ENCODE measurements at regions not wholly inside any gene's neighbourhood (a gene's known extent, or its start where the extent isn't known, plus 50 kb on each side); places are given as distances from the start of the nearest gene placed in this dataset.
"Not testable (repeated sequence)": the region's sequence is repeated elsewhere in the genome, so short reads cannot be mapped to it uniquely, and the experiment has no call there.

- DNase-seq, result no peak
These were observed 50.7 kb upstream of the KLF7 start for GRCh38 chr2:207216457-207216856.

- no peak for DNase-seq
These were observed 51.7 kb upstream of the KLF7 start for GRCh38 chr2:207217442-207217841.

DNA sequence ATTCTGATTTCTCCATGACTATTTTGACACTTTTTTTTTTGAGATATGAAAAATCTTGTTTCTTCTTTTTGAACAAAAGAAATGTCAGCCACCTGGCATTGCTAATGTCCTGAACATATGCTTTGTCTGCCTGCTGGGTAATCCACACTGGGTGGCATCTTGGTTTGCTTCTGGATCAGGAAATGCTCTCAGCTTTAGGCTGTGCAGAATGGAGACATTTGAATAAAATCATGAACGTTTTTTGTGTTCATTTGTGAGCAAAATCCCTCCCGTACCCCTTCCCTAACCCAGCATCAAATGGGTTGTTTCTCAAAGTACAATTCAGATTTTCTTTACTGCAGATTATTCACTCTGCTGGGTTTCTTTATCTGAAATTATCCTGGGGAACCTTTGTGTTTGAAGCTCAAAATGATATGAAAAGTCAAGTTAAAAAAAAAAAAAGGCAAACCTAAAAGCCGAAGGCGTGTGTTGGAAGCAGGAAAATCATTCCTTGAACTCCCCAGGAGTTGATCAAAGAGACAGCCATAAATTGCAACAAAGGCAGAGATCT, 53.4 kb upstream of the KLF7 start:
- no peak for DNase-seq

GRCh38 chr2:207219676-207220501, 54.1 kb upstream of the KLF7 start:
- peak in 1 of 56 donors; percentile 13 for DNase-seq

DNA sequence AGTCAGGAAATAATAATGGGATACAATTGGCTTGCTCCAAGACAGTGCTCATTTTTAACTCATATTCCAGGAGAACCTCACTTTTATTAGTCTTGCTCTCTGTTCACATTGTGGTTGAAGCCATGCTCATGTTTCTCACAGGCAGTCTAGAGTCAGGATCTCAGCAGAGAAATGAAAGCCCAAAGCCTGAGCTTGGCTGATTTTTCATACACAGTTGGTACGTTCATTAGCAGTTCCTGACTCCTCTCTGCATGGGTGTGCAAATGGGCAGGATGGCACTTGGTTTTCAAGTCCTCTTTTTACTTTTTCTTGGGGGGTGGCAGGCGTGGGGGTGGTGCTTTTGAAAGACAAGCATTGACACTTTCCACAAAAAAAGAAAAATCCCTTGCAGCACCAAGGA, 56.0 kb upstream of the KLF7 start:
- no peak for DNase-seq

- DNase-seq, result no peak
These were observed 57.3 kb upstream of the KLF7 start for GRCh38 chr2:207223051-207223450.

GRCh38 chr2:207224381-207224780, 58.6 kb upstream of the KLF7 start:
- peak in 1 of 56 donors; percentile 12 for DNase-seq

- DNase-seq, result no peak
These were observed 59.2 kb upstream of the KLF7 start for GRCh38 chr2:207224791-207225482.

DNA sequence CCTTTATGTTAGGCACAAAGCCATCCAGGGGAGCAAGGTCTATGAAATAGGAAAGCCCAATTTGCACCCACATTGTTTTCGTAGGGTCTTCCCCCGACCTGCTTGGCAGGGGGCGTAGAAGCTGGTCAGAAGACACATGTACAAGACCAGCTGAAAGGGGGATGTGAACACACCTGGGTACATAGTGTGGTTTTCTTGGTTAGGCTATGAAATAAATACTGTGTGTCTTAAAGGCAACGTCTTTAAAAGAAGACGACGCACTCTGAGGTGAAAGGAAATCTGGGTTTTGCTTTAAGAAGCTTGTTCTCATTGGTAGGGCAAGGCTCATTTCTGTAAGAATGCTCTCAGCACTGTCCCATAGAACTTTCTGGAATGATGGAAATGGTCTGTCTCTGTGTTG, 60.0 kb upstream of the KLF7 start:
- DNase-seq, result no peak

DNA sequence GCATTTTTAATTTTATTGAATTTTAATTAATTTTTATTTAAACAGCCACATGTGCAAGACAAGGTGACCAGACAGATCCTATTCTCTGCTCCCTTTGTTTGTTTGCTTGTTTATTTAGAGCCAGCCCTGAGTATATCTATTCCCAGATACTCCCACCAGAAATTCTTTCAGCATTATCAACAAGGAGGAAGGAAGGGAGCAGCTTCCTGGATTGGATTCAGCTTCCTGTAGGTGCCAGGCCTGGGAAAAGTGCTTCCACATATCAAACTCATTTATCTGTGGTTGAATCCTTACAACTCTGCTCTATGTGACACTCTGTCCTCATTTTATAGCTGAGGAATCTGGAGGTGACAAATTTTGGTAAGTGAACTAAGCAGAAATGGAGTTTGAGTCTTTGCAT, 60.5 kb upstream of the KLF7 start:
- DNase-seq, result no peak

GRCh38 chr2:207226671-207227061, 60.9 kb upstream of the KLF7 start:
- DNase-seq, result no peak

GRCh38 chr2:207227062-207227748, 61.5 kb upstream of the KLF7 start:
- DNase-seq, result peak in 53 of 56 donors; percentile 23 to 94 (median 72)

DNA sequence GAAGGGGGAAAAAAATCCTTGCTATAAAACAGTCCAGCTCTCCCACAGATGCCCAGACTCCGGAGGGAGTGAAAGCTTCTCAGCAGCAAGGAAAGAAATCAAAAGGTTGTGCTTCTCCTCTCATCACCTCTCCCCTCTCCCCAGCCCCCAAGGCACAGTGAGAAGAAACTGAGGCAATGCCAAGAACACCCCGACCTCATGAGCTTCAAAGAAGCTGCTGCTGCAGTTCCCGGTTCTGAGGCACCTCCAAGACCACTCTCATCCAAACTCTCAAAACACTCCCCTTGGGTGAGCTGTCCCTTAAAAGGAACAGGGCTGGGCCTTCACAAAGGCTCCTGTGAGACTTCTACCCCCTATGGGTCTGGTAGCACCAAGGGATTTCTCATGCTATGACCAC, 62.0 kb upstream of the KLF7 start:
- peak in 21 of 56 donors; percentile 31 to 80 (median 59) for DNase-seq

GRCh38 chr2:207228402-207228801, 62.7 kb upstream of the KLF7 start:
- DNase-seq, result no peak

DNA sequence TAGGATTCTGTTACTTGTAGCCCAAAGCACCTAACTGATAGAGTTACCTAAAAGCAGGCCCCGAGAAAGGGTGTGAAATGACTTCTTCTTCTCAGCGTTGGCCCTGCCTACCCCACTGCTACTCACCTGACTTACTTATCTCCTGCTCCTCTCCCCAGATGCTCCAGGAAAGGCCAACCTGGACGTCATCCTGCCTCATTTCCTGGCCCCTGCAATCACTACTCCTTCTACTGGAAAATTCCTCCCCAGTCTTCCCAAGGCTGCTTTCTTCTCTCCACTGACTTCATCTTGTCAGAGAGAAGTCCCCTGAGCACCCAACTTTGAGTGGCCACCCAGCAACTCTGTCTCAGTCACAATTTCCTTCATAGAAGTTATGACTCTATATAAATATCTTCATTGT, 63.4 kb upstream of the KLF7 start:
- DNase-seq, result no peak

DNA sequence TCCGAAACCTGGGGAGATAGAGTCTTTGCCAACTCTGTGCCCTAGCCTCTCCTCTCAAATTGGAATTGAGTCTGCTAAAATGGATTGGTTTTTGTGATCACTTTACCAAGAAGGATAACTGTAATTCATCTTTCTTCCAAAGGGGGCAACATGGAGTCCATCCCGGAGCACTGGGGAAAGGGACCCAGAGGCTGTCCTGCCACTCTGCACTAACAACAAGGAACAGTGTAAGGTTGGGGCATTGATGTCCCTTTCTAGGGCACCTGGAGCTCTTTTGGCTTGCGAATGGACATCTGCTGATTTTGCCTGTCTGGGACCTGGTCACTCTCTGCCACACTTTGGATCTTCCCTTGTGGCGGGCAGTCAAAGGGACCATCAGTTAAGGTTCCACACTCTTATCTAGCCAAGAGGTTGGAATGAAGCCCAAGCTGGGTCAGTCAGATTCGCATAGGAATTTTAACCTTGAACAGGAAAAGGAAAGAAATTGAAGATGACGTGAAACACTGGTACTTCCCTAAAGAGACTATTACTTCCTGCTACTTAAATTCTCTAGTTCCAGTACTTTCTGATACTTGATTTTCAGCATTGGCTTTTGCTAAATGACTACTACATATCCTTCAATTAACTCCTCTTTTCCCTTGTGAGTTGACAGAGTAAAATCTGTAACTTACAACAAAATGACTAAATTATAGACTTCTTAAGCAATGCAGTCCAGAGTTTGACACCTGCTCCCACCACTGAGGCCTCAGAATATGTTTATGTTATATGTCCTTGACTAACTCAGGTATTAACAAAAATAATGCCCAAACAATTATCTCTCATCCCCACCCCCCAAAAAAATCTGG, 64.7 kb upstream of the KLF7 start:
- no peak for DNase-seq

- DNase-seq, result peak in 7 of 56 donors; percentile 14 to 36 (median 31)
These were observed 65.5 kb upstream of the KLF7 start for GRCh38 chr2:207231106-207231865.

DNA sequence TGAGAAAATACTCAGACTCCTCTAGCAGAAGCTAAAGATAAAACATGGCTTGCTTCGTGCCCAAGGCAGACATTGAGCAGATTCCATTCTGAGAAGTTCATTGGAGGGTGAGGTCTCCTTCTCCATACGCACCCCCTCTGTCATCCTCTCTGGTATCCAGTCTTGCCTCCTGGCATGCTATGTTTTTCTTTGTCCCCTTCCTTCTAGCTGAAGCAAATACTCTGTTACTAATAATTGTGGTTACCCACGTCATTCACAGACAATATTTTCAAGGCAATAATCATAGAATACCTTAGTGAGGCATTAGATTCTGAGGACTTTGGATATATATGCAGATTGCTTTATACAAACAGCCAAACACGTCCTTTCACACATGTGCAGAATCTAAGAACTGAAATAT, 66.2 kb upstream of the KLF7 start:
- DNase-seq, result no peak

GRCh38 chr2:207233141-207233540, 67.4 kb upstream of the KLF7 start:
- not testable (repeated sequence) for DNase-seq

DNA sequence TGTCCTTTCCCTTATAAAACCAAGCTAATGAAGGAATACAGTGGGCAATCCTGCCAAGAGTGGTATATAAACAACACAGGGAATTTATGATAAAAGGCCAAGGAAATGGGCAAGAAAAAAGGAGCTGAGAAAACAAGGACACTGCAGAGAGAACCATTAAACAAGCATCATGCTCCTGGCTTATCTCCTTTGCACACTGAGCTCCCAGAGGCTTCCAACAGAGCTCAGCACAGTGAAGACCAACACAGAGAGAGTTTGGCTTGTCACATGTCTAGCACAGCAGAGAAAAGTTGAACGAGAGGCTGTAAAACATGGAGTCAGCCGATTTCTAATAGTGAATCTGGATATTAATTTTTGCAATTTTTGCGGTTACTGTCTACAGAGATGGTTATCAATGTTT, 68.0 kb upstream of the KLF7 start:
- DNase-seq, result no peak
